T47D (cell line): ENCODE measurements at regions not wholly inside any gene's neighbourhood (a gene's known extent, or its start where the extent isn't known, plus 50 kb on each side); places are given as distances from the start of the nearest gene placed in this dataset.

ENCODE experiments used
- DNase-seq, 2 experiments: peaks; one replicate each; pipeline versions ENCODE4 v3.0.0 to v3.0.0-alpha.2; 2011 to 2012; ENCODE audit warnings: low read depth in 1 of 2, low spot score in 1 of 2
- JUND ChIP-seq: IDR thresholded peaks from 2 replicates; pipeline ENCODE4 v1.6.1; 2012; ENCODE audit warnings: low read depth
- in situ Hi-C: cut with HindIII; loops from 2 replicates; pipeline ENCODE4 v1.10.0; 2016; ENCODE audit warnings: low sequenced_read_pairs, low pct_unique_long_range_greater_than_20kb

- TF ChIP-seq JUND = no peak
- in situ Hi-C loops = no loop called here
- no peak for DNase-seq
Observed at GRCh38 chr7:153470004-153470671, 582.1 kb upstream of the DPP6 start.

GRCh38 chr7:153472516-153472915 is 579.7 kb upstream of the DPP6 start:
- DNase-seq = no peak
- in situ Hi-C loops = no loop called here
- no peak for TF ChIP-seq JUND

- in situ Hi-C loops = no loop called here
- TF ChIP-seq JUND = no peak
- no peak for DNase-seq
Observed at GRCh38 chr7:153473185-153473584, 579.0 kb upstream of the DPP6 start.

- in situ Hi-C loops = no loop called here
- no peak for DNase-seq
- TF ChIP-seq JUND = no peak
Observed at GRCh38 chr7:153475239-153475638, 577.0 kb upstream of the DPP6 start.

GRCh38 chr7:153476166-153476565 is 576.0 kb upstream of the DPP6 start:
- TF ChIP-seq JUND = no peak
- no peak for DNase-seq
- in situ Hi-C loops = no loop called here

- no peak for DNase-seq
- TF ChIP-seq JUND = no peak
- in situ Hi-C loops = no loop called here
Observed at GRCh38 chr7:153496257-153496656, 555.9 kb upstream of the DPP6 start.

GRCh38 chr7:153503093-153503492 is 549.1 kb upstream of the DPP6 start:
- DNase-seq = no peak
- TF ChIP-seq JUND = no peak
- in situ Hi-C loops = no loop called here

GRCh38 chr7:153504288-153505075 is 547.7 kb upstream of the DPP6 start:
- no peak for TF ChIP-seq JUND
- in situ Hi-C loops = no loop called here
- DNase-seq = no peak

GRCh38 chr7:153507885-153508284 is 544.3 kb upstream of the DPP6 start:
- DNase-seq = peak in 1 of 2 experiments; percentile 2
- in situ Hi-C loops = no loop called here
- TF ChIP-seq JUND = no peak

- TF ChIP-seq JUND = no peak
- in situ Hi-C loops = no loop called here
- DNase-seq = no peak
Observed at GRCh38 chr7:153509768-153510167, 542.4 kb upstream of the DPP6 start.

GRCh38 chr7:153510674-153511073 is 541.5 kb upstream of the DPP6 start:
- no peak for DNase-seq
- no peak for TF ChIP-seq JUND
- in situ Hi-C loops = no loop called here

GRCh38 chr7:153514032-153514431 is 538.2 kb upstream of the DPP6 start:
- TF ChIP-seq JUND = no peak
- DNase-seq = no peak
- in situ Hi-C loops = no loop called here

- in situ Hi-C loops = no loop called here
- no peak for DNase-seq
- no peak for TF ChIP-seq JUND
Observed at GRCh38 chr7:153515359-153515758, 536.8 kb upstream of the DPP6 start.
